K562 (cell line): ENCODE measurements at regions not wholly inside any gene's neighbourhood (a gene's known extent, or its start where the extent isn't known, plus 50 kb on each side); places are given as distances from the start of the nearest gene placed in this dataset.

Experiments
- ATAC-seq: fragments of 200-7000 bp; cut with Tn5 transposase; 3 replicates; pipeline ENCODE4 v1.9.1; 2020; ENCODE audit warnings: moderate library complexity
- BruUV-seq: library from RNA; stranded (reverse); fragments of 400-500 nt; replicated peaks from 2 replicates; lab custom pipeline; 2021; lab: Mats Ljungman, UMichigan
- CTCF ChIA-PET: fragments of 300-600 bp; formaldehyde crosslinking; extraction: SDS; loops from one replicate; lab custom pipeline; 2021; ENCODE audit warnings: low intra/inter-chr PET ratio; lab: Yijun Ruan, JAX
- POLR2A ChIA-PET: fragments of 300-600, 350-650 bp; sonication (Branson Sonifier 250); formaldehyde crosslinking; extraction: SDS; loops from one replicate; lab custom pipeline; 2021; ENCODE audit warnings: antibody characterized with exemption, inconsistent platforms; lab: Yijun Ruan, JAX
- DNase-seq, 4 experiments: peaks; one replicate each; pipeline versions ENCODE4 v3.0.0 to v3.0.0-alpha.2; 2011 to 2018; ENCODE audit warnings: low spot score in 3 of 4, mixed read lengths in 3 of 4; ENCODE audit errors: extremely low read depth in 1 of 4
- FAIRE-seq: peaks from 2 replicates; lab custom pipeline; 2011; peaks lifted over from hg19 to GRCh38; lab: Jason Lieb, UNC
- H2AFZ ChIP-seq: 2 replicates; pipeline ENCODE4 v1.6.0; 2011; ENCODE audit warnings: low read depth, low read length, control low read depth, inconsistent platforms
- H3K27ac ChIP-seq: fragments of 200-600 bp; 3 replicates; pipeline ENCODE4 v1.8.0; 2011; ENCODE audit warnings: low read depth, mild to moderate bottlenecking, control low read depth, inconsistent platforms, low read length, moderate library complexity, mixed read lengths; ENCODE audit errors: extremely low read depth
- H3K27me3 ChIP-seq, 2 experiments: fragments of 300-600 bp in 1 of 2; 2 replicates in 1 of 2; 3 replicates in 1 of 2; pipeline versions ENCODE4 v1.6.0 to v1.8.0; 2011; ENCODE audit warnings: inconsistent platforms in 2 of 2, low read length in 2 of 2, mild to moderate bottlenecking in 1 of 2, mixed read lengths in 1 of 2, moderate library complexity in 1 of 2; ENCODE audit not compliant: control insufficient read depth in 2 of 2, insufficient read depth in 2 of 2
- H3K36me3 ChIP-seq: fragments of 300-600 bp; 3 replicates; pipeline ENCODE4 v1.8.0; 2011; ENCODE audit warnings: mild to moderate bottlenecking, low read length, inconsistent platforms; ENCODE audit not compliant: control insufficient read depth, insufficient read depth
- H3K4me1 ChIP-seq, 2 experiments: fragments of 200-600 bp in 1 of 2; replicated peaks in 1 of 2; 2 replicates in 1 of 2; 3 replicates in 1 of 2; pipeline versions ENCODE4 v1.5.1 to v1.8.0; 2011; ENCODE audit warnings: inconsistent platforms in 2 of 2, low read length in 2 of 2, mild to moderate bottlenecking in 1 of 2, mixed read lengths in 1 of 2, moderate library complexity in 1 of 2; ENCODE audit not compliant: control insufficient read depth in 2 of 2, insufficient read depth in 2 of 2
- H3K4me2 ChIP-seq: 2 replicates; pipeline ENCODE4 v1.6.1; 2011; ENCODE audit warnings: low read length, control low read depth, inconsistent platforms, mixed read lengths; ENCODE audit not compliant: insufficient read depth
- H3K4me3 ChIP-seq: fragments of 200-600 bp; sonication (generic), shearing (Covaris generic); 2 replicates; pipeline ENCODE4 v1.5.1; 2016; ENCODE audit warnings: control low read depth, inconsistent platforms
- H3K79me2 ChIP-seq: fragments of 200-600 bp; 3 replicates; pipeline ENCODE4 v1.8.0; 2011; ENCODE audit warnings: low read length, inconsistent platforms; ENCODE audit not compliant: control insufficient read depth, insufficient read depth
- H3K9ac ChIP-seq, 2 experiments: 2 replicates each; pipeline versions ENCODE4 v1.6.0 to v1.6.1; 2011; ENCODE audit warnings: low read depth in 2 of 2, low read length in 2 of 2, control low read depth in 1 of 2, inconsistent platforms in 1 of 2, mild to moderate bottlenecking in 1 of 2, mixed read lengths in 1 of 2; ENCODE audit not compliant: insufficient read depth in 1 of 2
- H3K9me1 ChIP-seq: one replicate; pipeline ENCODE4 v1.6.0; 2011; ENCODE audit warnings: inconsistent platforms, mild to moderate bottlenecking, low read length, moderate library complexity; ENCODE audit not compliant: control insufficient read depth, insufficient read depth
- H3K9me3 ChIP-seq: replicated peaks from 2 replicates; pipeline ENCODE4 v1.5.1; 2011; ENCODE audit warnings: low read depth, low read length, inconsistent platforms; ENCODE audit not compliant: control insufficient read depth, insufficient read depth
- H4K20me1 ChIP-seq: replicated peaks from 2 replicates; pipeline ENCODE4 v1.6.1; 2011; ENCODE audit warnings: low read length, inconsistent platforms, mixed read lengths; ENCODE audit not compliant: control insufficient read depth, insufficient read depth
- ILF3 ChIP-seq: fragments of 450-650 bp; IDR thresholded peaks from 2 replicates; pipeline ENCODE4 v1.6.1; 2018; ENCODE audit warnings: antibody characterized with exemption, mild to moderate bottlenecking, moderate library complexity, borderline replicate concordance
- ZBTB40 ChIP-seq, 2 experiments: fragments of 450-650 bp in 1 of 2; sonication (generic) in 1 of 2; formaldehyde crosslinking in 1 of 2; IDR thresholded peaks; 2 replicates each; pipeline versions ENCODE4 v1.7.1 to v1.9.0; 2016 to 2022; ENCODE audit warnings: inconsistent platforms in 1 of 2, mild to moderate bottlenecking in 1 of 2, missing genetic modification reagents in 1 of 2
- WGBS: fragments of 100-300 bp; shearing (Covaris generic); methylation state at CpG from one replicate; pipeline ENCODE4 v1.1.6; 2016; ENCODE audit warnings: low coverage, mixed read lengths; ENCODE audit not compliant: insufficient coverage; ENCODE audit errors: missing lambda C conversion rate; 5-methylcytosine and 5-hydroxymethylcytosine counted together
- in situ Hi-C: fragments of 300-500 bp; cut with MboI; formaldehyde crosslinking; loops from 4 replicates; pipeline ENCODE4 v1.15.0; 2018; ENCODE audit warnings: inconsistent platforms, mixed read lengths
- intact Hi-C: fragments of 100-400 bp; cut with micrococcal nuclease; formaldehyde crosslinking; loops from 2 replicates; pipeline ENCODE4 v1.14.2; 2022

- Histone ChIP-seq H3K4me2 (no peak overlapping the region), H3K4me1 (no peaks in the 10 kb centered on the region; a peak in 1 of 5 replicates), H3K4me3 (no peak overlapping the region), H3K27ac (no peak overlapping the region), H2AFZ (no peak overlapping the region), H3K36me3 (no peaks in the 10 kb centered on the region), H3K79me2 (no peaks in the 10 kb centered on the region), H4K20me1 (no peaks in the 10 kb centered on the region), H3K9me3 (no peaks in the 10 kb centered on the region), H3K9ac (no peak overlapping the region), H3K27me3 (no peaks in the 10 kb centered on the region), H3K9me1 (no peaks in the 10 kb centered on the region)
- intact Hi-C loops (no loop called here), in situ Hi-C loops (no loop called here)
- BruUV-seq, result no TSS peak
- FAIRE-seq (no peak), DNase-seq (no peak), ATAC-seq (no peak)
- peak; percentile 94 for TF ChIP-seq ZBTB40 (IDR thresholded peaks at IDR 0.05)
- peak; percentile 94 for TF ChIP-seq ZBTB40 (CRISPR knock-in tag; IDR thresholded peaks at IDR 0.05)
- TF ChIP-seq ILF3, result no peak
- POLR2A ChIA-PET, result no interaction called here
- 91% methylated on average over 1 of the region's 1 CpG for WGBS
- CTCF ChIA-PET, result no interaction called here
Measured at GRCh38 chr7:18208921-18209320, 181.3 kb upstream of the PRPS1L1 start.
